ENCODE measurements at regions not wholly inside any gene's neighbourhood (a gene's known extent, or its start where the extent isn't known, plus 50 kb on each side); places are given as distances from the start of the nearest gene placed in this dataset.
"Not testable (repeated sequence)": the region's sequence is repeated elsewhere in the genome, so short reads cannot be mapped to it uniquely, and the experiment has no call there.

GRCh38 chr1:188004849-188005248, 1176.1 kb downstream of the PLA2G4A start:
- ATAC-seq (ENCODE audit: insufficient read depth, low read depth) (no peak), DNase-seq (no peak)
- TF ChIP-seq CTCF (IDR thresholded peaks at IDR 0.05; ENCODE audit: borderline replicate concordance, extremely low read depth, low read length, poor library complexity, severe bottlenecking) (no peak), EZH2 (IDR thresholded peaks at IDR 0.05; ENCODE audit: borderline replicate concordance, low read depth, low read length, severe bottlenecking) (no peak)
- no peak overlapping the region for H3K4me3 ChIP-seq (ENCODE audit: low read depth in 1 of 2, low read length in 2 of 2)
- no peak overlapping the region for H3K4me2 ChIP-seq (ENCODE audit: insufficient read depth, low read length)
- no peaks in the 10 kb centered on the region for H4K20me1 ChIP-seq (ENCODE audit: insufficient read depth, low read length)
- no peak overlapping the region for H3K27ac ChIP-seq (ENCODE audit: low read length)
- no peaks in the 10 kb centered on the region for H3K27me3 ChIP-seq (ENCODE audit: insufficient read depth, low read length, poor library complexity)
- no peak overlapping the region for H2AFZ ChIP-seq (ENCODE audit: low read depth, low read length)
- H3K36me3 ChIP-seq (ENCODE audit: insufficient read depth, low read length) = no peaks in the 10 kb centered on the region
- H3K4me1 ChIP-seq (ENCODE audit: insufficient read depth, low read length) = no peaks in the 10 kb centered on the region
- H3K79me2 ChIP-seq (ENCODE audit: insufficient read depth, low read length) = no peaks in the 10 kb centered on the region
- no peaks in the 10 kb centered on the region for H3K9me3 ChIP-seq (ENCODE audit: insufficient read depth, low read length, severe bottlenecking)
- H3K9ac ChIP-seq (ENCODE audit: low read depth, low read length) = no peak overlapping the region

DNA sequence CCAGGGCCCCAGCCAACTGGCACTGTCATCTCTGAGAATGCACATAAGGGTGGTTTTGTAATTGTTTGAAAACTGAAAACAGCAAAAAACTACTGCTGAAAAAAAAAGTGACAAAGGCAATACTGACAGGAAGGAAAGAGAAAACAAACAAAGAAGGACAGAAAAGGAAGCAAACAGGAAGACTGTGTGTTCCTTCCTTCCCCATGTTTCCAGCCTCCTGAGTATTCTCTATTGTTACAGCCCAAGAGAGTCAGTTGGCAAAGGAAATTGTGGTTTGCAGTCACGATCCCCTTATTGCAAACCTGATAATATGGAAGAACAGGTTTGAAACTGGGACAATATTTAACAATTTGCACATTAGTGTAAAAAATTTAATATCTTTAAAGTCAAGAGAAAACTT, 1177.6 kb downstream of the PLA2G4A start:
- Histone ChIP-seq H3K9me3 (ENCODE audit: insufficient read depth, low read length, severe bottlenecking) (no peaks in the 10 kb centered on the region), H3K4me2 (ENCODE audit: insufficient read depth, low read length) (no peak overlapping the region), H3K4me3 (ENCODE audit: low read depth in 1 of 2, low read length in 2 of 2) (no peak overlapping the region), H2AFZ (ENCODE audit: low read depth, low read length) (no peak overlapping the region), H4K20me1 (ENCODE audit: insufficient read depth, low read length) (no peaks in the 10 kb centered on the region), H3K9ac (ENCODE audit: low read depth, low read length) (no peak overlapping the region), H3K36me3 (ENCODE audit: insufficient read depth, low read length) (no peaks in the 10 kb centered on the region), H3K4me1 (ENCODE audit: insufficient read depth, low read length) (no peaks in the 10 kb centered on the region), H3K27me3 (ENCODE audit: insufficient read depth, low read length, poor library complexity) (no peaks in the 10 kb centered on the region), H3K79me2 (ENCODE audit: insufficient read depth, low read length) (no peaks in the 10 kb centered on the region), H3K27ac (ENCODE audit: low read length) (no peak overlapping the region)
- DNase-seq = no peak
- ATAC-seq (ENCODE audit: insufficient read depth, low read depth) = no peak
- TF ChIP-seq EZH2 (IDR thresholded peaks at IDR 0.05; ENCODE audit: borderline replicate concordance, low read depth, low read length, severe bottlenecking) (no peak), CTCF (IDR thresholded peaks at IDR 0.05; ENCODE audit: borderline replicate concordance, extremely low read depth, low read length, poor library complexity, severe bottlenecking) (no peak)

DNA sequence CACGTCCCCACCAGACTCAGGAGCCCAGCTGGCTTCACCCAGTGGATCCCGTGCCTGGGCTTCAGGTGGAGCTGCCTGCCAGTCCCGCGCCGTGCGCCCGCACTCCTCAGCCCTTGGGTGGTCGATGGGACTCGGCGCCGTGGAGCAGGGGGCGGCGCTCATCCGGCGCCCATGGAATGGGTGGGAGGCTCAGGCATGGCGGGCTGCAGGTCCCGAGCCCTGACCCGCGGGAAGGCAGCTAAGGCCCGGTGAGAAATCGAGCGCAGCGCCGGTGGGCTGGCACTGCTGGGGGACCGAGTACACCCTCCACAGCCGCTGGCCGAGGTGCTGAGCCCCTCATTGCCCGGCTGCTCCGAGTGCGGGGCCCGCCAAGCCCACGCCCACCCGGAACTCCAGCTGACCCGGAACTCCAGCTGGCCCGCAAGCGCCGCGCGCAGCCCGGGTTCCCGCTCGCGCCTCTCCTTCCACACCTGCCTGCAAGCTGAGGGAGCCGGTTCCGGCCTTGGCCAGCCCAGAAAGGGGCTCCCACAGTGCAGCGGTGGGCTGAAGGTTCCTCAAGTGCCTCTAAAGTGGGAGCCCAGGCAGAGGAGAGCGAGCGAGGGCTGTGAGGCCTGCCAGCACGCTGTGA, 1184.6 kb downstream of the PLA2G4A start:
- H3K36me3 ChIP-seq (ENCODE audit: insufficient read depth, low read length); H3K9me3 ChIP-seq (ENCODE audit: insufficient read depth, low read length, severe bottlenecking); H2AFZ ChIP-seq (ENCODE audit: low read depth, low read length); H3K27me3 ChIP-seq (ENCODE audit: insufficient read depth, low read length, poor library complexity); H3K4me3 ChIP-seq (ENCODE audit: low read depth in 1 of 2, low read length in 2 of 2); H4K20me1 ChIP-seq (ENCODE audit: insufficient read depth, low read length); H3K79me2 ChIP-seq (ENCODE audit: insufficient read depth, low read length); H3K4me1 ChIP-seq (ENCODE audit: insufficient read depth, low read length); ATAC-seq (ENCODE audit: insufficient read depth, low read depth); DNase-seq; H3K4me2 ChIP-seq (ENCODE audit: insufficient read depth, low read length); H3K9ac ChIP-seq (ENCODE audit: low read depth, low read length); H3K27ac ChIP-seq (ENCODE audit: low read length): not testable (repeated sequence)

DNA sequence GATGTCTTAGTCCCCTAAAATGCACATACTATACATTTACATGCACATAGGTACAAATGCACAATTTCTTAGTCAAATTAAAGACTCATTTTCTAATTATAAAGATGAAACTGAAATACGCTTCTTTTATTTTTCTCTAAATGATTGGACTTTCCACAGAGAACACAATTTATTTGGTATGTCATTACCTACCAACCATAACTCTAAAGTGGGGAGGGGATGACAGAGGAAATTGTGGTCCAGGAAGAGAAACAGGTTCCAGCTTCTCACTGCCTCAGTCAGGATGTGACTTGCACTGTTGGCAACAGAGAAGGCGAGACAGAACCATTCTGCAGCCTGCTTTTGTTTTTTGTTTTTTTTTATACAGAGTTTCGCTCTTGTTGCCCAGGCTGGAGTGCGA, 1189.2 kb downstream of the PLA2G4A start:
- Histone ChIP-seq H3K36me3 (ENCODE audit: insufficient read depth, low read length) (no peaks in the 10 kb centered on the region), H3K27me3 (ENCODE audit: insufficient read depth, low read length, poor library complexity) (no peaks in the 10 kb centered on the region), H2AFZ (ENCODE audit: low read depth, low read length) (no peak overlapping the region), H3K4me3 (ENCODE audit: low read depth in 1 of 2, low read length in 2 of 2) (no peak overlapping the region), H3K9ac (ENCODE audit: low read depth, low read length) (no peak overlapping the region), H3K4me1 (ENCODE audit: insufficient read depth, low read length) (no peaks in the 10 kb centered on the region), H3K4me2 (ENCODE audit: insufficient read depth, low read length) (no peak overlapping the region), H3K79me2 (ENCODE audit: insufficient read depth, low read length) (no peaks in the 10 kb centered on the region), H3K9me3 (ENCODE audit: insufficient read depth, low read length, severe bottlenecking) (no peaks in the 10 kb centered on the region), H3K27ac (ENCODE audit: low read length) (no peak overlapping the region), H4K20me1 (ENCODE audit: insufficient read depth, low read length) (no peaks in the 10 kb centered on the region)
- ATAC-seq (ENCODE audit: insufficient read depth, low read depth) = no peak
- TF ChIP-seq CTCF (IDR thresholded peaks at IDR 0.05; ENCODE audit: borderline replicate concordance, extremely low read depth, low read length, poor library complexity, severe bottlenecking) (no peak), EZH2 (IDR thresholded peaks at IDR 0.05; ENCODE audit: borderline replicate concordance, low read depth, low read length, severe bottlenecking) (no peak)
- no peak for DNase-seq
